ENCODE measurements at regions not wholly inside any gene's neighbourhood (a gene's known extent, or its start where the extent isn't known, plus 50 kb on each side); places are given as distances from the start of the nearest gene placed in this dataset.
"Not testable (repeated sequence)": the region's sequence is repeated elsewhere in the genome, so short reads cannot be mapped to it uniquely, and the experiment has no call there.

- Mint-ChIP-seq H3K27ac (no peak overlapping the region), H3K4me1 (peaks cover 33% of the 10 kb centered on the region), H3K36me3 (no peaks in the 10 kb centered on the region), H3K27me3 (no peaks in the 10 kb centered on the region), H3K9me3 (peaks cover 3% of the 10 kb centered on the region), H3K4me3 (no peak overlapping the region)
- no peak for DNase-seq (ENCODE audit: low spot score in 2 of 2)
- ATAC-seq (ENCODE audit: low read depth) = no peak
Measured at GRCh38 chr12:89877671-89878070, 169.0 kb upstream of the ATP2B1 start.

DNA sequence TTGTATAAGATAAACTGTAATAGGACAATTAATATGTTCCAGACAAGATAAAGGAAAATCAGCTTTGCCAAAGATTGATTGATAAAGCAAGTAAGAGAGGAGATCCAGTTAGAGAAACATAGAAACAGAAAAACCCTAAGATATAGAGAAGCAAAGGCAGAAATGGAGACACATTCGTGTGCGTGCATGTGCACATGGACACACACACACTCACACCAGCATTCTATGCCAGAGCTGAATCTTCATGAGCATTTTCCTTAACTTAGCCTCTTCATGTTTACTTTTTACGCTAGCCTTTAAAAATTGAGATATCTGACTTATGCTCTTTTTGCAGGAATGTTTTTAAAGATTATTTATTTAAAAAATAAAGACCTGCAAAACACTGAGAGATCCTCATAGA lies 168.5 kb upstream of the ATP2B1 start:
- H3K36me3 Mint-ChIP-seq = peaks cover 2% of the 10 kb centered on the region
- peaks cover 7% of the 10 kb centered on the region for H3K9me3 Mint-ChIP-seq
- DNase-seq (ENCODE audit: low spot score in 2 of 2) (no peak), ATAC-seq (ENCODE audit: low read depth) (no peak)
- peaks cover 37% of the 10 kb centered on the region for H3K4me1 Mint-ChIP-seq
- H3K27me3 Mint-ChIP-seq = no peaks in the 10 kb centered on the region
- H3K4me3 Mint-ChIP-seq = no peak overlapping the region
- H3K27ac Mint-ChIP-seq = no peak overlapping the region

DNA sequence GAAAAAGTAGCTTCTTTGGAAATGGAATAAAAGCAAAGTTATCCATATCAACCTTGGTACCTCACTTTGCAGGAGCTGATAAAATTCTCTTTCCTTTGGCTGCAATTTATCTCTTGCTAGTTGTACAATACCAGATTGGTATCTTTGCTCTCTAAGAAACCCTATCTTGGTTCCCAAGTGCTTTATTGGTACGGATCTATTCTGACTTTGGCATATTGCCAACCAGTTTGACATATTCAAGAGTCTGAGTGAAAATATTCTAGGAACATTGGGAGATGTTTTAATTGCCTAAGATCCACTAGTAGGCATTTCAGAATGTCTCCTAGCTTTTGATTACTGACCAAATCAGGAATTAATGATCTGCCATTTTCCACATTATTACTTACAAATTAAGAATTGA lies 167.2 kb upstream of the ATP2B1 start:
- ATAC-seq (ENCODE audit: low read depth) (no peak), DNase-seq (ENCODE audit: low spot score in 2 of 2) (no peak)
- H3K9me3 Mint-ChIP-seq = peaks cover 14% of the 10 kb centered on the region
- peaks cover 9% of the 10 kb centered on the region for H3K36me3 Mint-ChIP-seq
- H3K27me3 Mint-ChIP-seq = no peaks in the 10 kb centered on the region
- H3K4me1 Mint-ChIP-seq = peaks cover 35% of the 10 kb centered on the region
- H3K4me3 Mint-ChIP-seq = no peak overlapping the region
- no peak overlapping the region for H3K27ac Mint-ChIP-seq

GRCh38 chr12:89875225-89875624 lies 166.6 kb upstream of the ATP2B1 start:
- H3K4me1 Mint-ChIP-seq = peaks cover 31% of the 10 kb centered on the region
- DNase-seq (ENCODE audit: low spot score in 2 of 2) = no peak
- no peak overlapping the region for H3K4me3 Mint-ChIP-seq
- peaks cover 9% of the 10 kb centered on the region for H3K36me3 Mint-ChIP-seq
- H3K27ac Mint-ChIP-seq = no peak overlapping the region
- H3K9me3 Mint-ChIP-seq = peaks cover 15% of the 10 kb centered on the region
- no peaks in the 10 kb centered on the region for H3K27me3 Mint-ChIP-seq
- ATAC-seq (ENCODE audit: low read depth) = no peak

DNA sequence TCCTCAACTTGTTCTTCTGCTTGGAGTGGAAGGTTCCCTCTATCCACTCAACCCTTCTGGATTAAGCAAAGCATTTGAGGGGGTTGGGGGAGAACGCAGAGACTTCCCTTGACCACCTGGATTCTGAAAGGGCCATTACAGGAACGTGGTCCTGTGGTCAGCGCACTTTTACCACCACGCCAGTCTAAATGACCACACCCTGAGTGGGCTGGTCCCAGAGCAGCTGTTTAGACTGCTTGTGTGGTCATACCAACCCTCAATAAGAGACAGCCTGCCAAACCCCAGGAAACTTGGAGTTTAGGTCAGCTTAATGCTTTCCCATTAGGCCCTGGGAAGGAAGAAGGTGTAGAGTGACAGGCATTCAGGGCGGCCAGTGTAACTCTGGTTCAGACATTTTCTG lies 165.5 kb upstream of the ATP2B1 start:
- no peaks in the 10 kb centered on the region for H3K27me3 Mint-ChIP-seq
- DNase-seq (ENCODE audit: low spot score in 2 of 2) = no peak
- H3K27ac Mint-ChIP-seq = no peak overlapping the region
- peak overlapping the region; percentile 17 for H3K4me3 Mint-ChIP-seq
- no peak for ATAC-seq (ENCODE audit: low read depth)
- peaks cover 31% of the 10 kb centered on the region for H3K4me1 Mint-ChIP-seq
- H3K9me3 Mint-ChIP-seq = peaks cover 18% of the 10 kb centered on the region
- peaks cover 11% of the 10 kb centered on the region for H3K36me3 Mint-ChIP-seq

DNA sequence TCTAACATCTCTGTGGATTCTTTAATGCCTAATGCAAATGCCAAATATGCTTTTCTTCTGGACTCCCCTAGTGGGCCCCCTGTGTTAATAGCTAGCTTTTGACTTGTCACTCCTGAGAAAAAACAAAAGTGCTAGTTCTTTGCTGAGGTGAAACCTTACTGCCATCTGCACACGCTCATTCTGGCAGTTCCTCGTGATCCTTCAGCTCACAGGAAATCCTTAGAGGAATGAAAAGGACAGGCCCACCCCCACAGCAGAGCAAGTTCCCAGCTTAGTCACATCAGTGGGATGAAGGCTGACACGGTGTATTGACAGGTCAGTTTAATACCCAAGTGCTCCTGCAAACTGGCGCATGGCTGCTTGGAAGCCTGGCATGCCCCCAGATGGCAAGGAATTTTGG lies 165.1 kb upstream of the ATP2B1 start:
- DNase-seq (ENCODE audit: low spot score in 2 of 2) (no peak), ATAC-seq (ENCODE audit: low read depth) (peak; percentile 68)
- peaks cover 18% of the 10 kb centered on the region for H3K9me3 Mint-ChIP-seq
- H3K4me1 Mint-ChIP-seq = peaks cover 30% of the 10 kb centered on the region
- peak overlapping the region; percentile 17 for H3K4me3 Mint-ChIP-seq
- no peak overlapping the region for H3K27ac Mint-ChIP-seq
- no peaks in the 10 kb centered on the region for H3K27me3 Mint-ChIP-seq
- peaks cover 11% of the 10 kb centered on the region for H3K36me3 Mint-ChIP-seq

DNA sequence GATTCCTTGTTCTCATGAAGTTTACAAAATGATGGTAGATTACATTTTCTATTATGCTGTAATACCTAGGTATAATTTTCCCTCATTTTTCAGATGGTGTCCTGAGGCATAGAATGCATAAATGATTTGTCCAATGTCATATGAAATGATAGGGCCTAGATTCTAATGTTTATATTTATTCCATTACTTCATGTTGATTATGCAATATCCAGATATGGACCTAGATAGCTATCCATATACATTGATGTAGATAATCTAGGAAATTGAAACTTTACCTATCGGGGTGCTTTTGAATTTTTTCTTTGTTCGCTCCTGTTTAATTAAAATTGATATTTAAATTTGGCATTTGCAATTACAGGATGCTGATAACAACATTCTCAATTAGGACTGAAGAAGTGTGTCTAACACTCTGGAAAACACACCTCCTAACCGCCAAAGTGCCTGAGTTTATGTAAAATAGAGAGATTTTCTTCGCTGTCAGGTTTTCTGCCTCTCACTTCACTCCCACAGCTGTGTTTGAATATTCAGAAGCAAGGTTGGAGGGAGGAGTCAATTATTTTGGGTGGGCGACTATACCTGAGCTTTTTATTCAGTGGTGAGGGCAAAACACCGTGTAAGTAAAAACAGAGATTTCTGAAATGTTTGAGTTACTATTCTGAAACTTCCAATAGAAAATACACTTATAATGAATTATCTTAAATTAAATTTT lies 164.4 kb upstream of the ATP2B1 start:
- DNase-seq (ENCODE audit: low spot score in 2 of 2) (no peak), ATAC-seq (ENCODE audit: low read depth) (no peak)
- Mint-ChIP-seq H3K9me3 (peaks cover 18% of the 10 kb centered on the region), H3K4me1 (peaks cover 24% of the 10 kb centered on the region), H3K4me3 (no peak overlapping the region), H3K27ac (no peak overlapping the region), H3K27me3 (no peaks in the 10 kb centered on the region), H3K36me3 (peaks cover 11% of the 10 kb centered on the region)

DNA sequence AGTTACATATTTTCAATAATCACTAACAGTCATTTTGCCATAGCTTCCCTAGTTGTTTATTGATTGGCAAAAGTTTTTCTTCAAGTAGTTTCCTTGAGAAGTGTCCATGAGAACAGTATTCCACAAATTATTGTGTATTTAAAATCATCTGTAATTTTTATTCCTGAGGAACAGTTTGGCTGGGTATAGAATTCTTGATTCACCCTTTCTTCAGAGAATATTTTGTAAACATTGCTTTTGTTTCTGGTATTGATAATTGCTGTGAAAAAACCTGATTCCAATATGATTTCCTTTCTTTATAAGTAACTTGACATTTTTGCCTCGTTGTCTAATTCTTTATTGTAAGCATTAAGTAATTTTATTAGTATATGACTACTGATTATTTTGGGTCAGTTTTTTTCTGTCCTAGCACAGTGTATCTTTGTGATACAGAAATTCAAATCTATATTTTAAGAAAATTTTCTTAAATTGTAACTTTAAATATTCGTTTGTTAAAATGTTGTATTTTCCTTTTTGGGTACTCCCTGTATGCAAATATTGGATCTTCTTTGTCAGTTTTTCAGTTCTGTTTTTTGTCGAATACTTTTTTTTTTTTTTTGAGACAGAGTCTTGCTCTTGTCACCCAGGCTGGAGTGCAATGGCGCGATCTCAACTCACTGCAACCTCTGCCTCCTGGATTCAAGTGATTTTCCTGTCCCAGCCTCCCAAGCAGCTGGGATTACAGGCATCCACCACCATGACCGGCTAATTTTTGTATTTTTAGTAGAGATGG lies 162.0 kb upstream of the ATP2B1 start:
- peaks cover 20% of the 10 kb centered on the region for H3K4me1 Mint-ChIP-seq
- peaks cover 11% of the 10 kb centered on the region for H3K36me3 Mint-ChIP-seq
- DNase-seq (ENCODE audit: low spot score in 2 of 2) (no peak), ATAC-seq (ENCODE audit: low read depth) (peak; percentile 52)
- H3K4me3 Mint-ChIP-seq = no peak overlapping the region
- H3K9me3 Mint-ChIP-seq = peaks cover 15% of the 10 kb centered on the region
- no peaks in the 10 kb centered on the region for H3K27me3 Mint-ChIP-seq
- H3K27ac Mint-ChIP-seq = no peak overlapping the region

DNA sequence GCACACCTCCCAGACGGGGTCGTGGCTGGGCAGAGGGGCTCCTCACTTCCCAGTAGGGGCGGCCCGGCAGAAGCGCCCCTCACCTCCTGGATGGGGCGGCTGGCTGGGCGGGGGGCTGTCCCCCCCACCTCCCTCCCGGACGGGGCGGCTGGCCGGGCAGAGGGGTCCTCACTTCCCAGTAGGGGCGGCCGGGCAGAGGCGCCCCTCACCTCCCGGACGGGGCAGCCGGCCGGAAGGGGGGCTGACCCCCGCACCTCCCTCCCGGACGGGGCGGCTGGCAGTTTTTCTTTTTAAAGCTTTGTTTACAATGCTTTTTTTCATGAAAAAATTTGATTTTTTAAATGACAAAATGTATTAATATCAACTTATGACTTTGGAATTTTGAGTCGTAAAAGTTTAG lies 159.0 kb upstream of the ATP2B1 start:
- not testable (repeated sequence) for H3K4me3 Mint-ChIP-seq; H3K27me3 Mint-ChIP-seq; DNase-seq (ENCODE audit: low spot score in 2 of 2); ATAC-seq (ENCODE audit: low read depth); H3K27ac Mint-ChIP-seq
- peaks cover 11% of the 10 kb centered on the region for H3K36me3 Mint-ChIP-seq
- peaks cover 19% of the 10 kb centered on the region for H3K9me3 Mint-ChIP-seq
- peaks cover 34% of the 10 kb centered on the region for H3K4me1 Mint-ChIP-seq

- peaks cover 38% of the 10 kb centered on the region for H3K4me1 Mint-ChIP-seq
- H3K27ac Mint-ChIP-seq = peak overlapping the region; percentile 100
- no peaks in the 10 kb centered on the region for H3K36me3 Mint-ChIP-seq
- H3K27me3 Mint-ChIP-seq = no peaks in the 10 kb centered on the region
- DNase-seq (ENCODE audit: low spot score in 2 of 2) = no peak
- ATAC-seq (ENCODE audit: low read depth) = no peak
- H3K4me3 Mint-ChIP-seq = no peak overlapping the region
- H3K9me3 Mint-ChIP-seq = peaks cover 7% of the 10 kb centered on the region
Measured at GRCh38 chr12:89864411-89864810, 155.8 kb upstream of the ATP2B1 start.

DNA sequence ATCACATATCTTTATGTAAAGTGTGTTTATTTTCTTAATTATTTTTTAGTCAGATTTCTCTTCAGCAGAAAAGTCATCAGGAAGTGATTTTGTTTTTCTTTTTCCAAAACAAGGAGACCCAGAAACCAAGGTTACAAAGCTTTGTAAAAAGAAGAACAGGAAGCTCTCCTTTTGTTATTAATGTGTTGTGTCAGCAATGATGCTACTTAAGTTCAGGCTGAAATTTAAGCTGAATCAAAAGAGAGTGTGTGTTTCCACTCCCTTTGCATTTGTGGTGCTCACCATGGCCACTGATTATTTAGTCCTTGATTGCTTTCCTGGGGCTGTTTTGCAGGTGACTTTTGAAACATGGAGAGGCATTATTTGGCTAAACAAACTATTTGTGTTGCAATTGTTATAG lies 155.3 kb upstream of the ATP2B1 start:
- peak overlapping the region; percentile 59 for H3K4me3 Mint-ChIP-seq
- ATAC-seq (ENCODE audit: low read depth) = peak; percentile 51
- no peak for DNase-seq (ENCODE audit: low spot score in 2 of 2)
- H3K4me1 Mint-ChIP-seq = peaks cover 42% of the 10 kb centered on the region
- no peaks in the 10 kb centered on the region for H3K27me3 Mint-ChIP-seq
- H3K36me3 Mint-ChIP-seq = no peaks in the 10 kb centered on the region
- H3K27ac Mint-ChIP-seq = peak overlapping the region; percentile 100
- peaks cover 6% of the 10 kb centered on the region for H3K9me3 Mint-ChIP-seq

GRCh38 chr12:89863493-89863938 lies 154.9 kb upstream of the ATP2B1 start:
- Mint-ChIP-seq H3K4me3 (peak overlapping the region; percentile 83), H3K27me3 (no peaks in the 10 kb centered on the region), H3K4me1 (peaks cover 46% of the 10 kb centered on the region), H3K36me3 (no peaks in the 10 kb centered on the region), H3K9me3 (peaks cover 6% of the 10 kb centered on the region), H3K27ac (peak overlapping the region; percentile 100)
- ATAC-seq (ENCODE audit: low read depth) (peak; percentile 75), DNase-seq (ENCODE audit: low spot score in 2 of 2) (peak; percentile 49 to 66)

DNA sequence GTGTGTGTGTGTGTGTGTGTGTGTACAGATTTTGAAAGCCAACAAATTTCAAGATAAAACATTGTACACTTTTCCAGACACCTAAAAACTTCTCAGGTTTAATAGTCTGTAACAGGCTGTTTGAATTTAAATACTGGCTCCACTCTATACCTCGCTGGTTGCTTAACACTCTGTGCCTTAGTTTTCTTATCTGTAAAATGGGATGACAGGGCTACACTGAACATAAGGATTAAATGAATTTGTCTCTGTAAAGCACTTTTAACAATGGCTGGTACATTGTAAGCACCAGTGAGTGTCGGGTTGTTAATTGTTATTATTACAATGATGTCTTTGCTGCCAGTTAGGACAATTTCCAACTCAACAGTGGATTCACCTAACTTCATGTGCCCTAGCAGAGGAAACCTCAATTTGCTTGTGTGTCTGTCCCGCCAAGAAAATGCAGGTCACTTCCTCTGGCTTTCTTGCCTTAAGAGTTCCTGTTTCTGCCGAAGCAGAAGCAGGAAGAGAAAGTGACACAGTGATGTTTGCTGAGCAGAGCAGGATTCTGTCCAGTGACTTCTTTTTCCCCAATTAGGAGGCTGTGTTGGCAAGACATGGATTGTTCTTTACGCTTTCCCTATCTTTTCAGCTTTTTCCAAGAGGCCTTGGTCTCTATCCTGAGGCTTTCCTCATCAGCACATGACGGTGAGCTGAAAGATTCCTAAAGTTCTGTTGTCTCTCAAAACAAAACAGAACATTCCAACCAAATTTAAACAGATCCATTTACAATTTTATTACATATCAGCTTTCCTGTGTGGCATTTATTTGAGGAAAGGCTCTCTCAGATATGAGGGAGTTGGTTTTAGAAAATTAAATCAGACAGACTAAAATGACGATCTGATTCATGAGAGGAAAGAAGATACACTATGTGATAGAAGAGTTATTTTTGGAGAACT lies 154.1 kb upstream of the ATP2B1 start:
- peak overlapping the region; percentile 100 for H3K27ac Mint-ChIP-seq
- ATAC-seq (ENCODE audit: low read depth) = peak; percentile 69
- no peaks in the 10 kb centered on the region for H3K36me3 Mint-ChIP-seq

GRCh38 chr12:89861086-89861485 lies 152.4 kb upstream of the ATP2B1 start:
- Mint-ChIP-seq H3K27ac (peak overlapping the region; percentile 64), H3K9me3 (peaks cover 6% of the 10 kb centered on the region), H3K36me3 (no peaks in the 10 kb centered on the region), H3K4me1 (peaks cover 60% of the 10 kb centered on the region), H3K27me3 (no peaks in the 10 kb centered on the region), H3K4me3 (no peak overlapping the region)
- ATAC-seq (ENCODE audit: low read depth) (no peak), DNase-seq (ENCODE audit: low spot score in 2 of 2) (no peak)

More for the DNA sequence above, 154.1 kb upstream of the ATP2B1 start:
- DNase-seq (ENCODE audit: low spot score in 2 of 2) = peak; percentile 48 to 67
- peaks cover 53% of the 10 kb centered on the region for H3K4me1 Mint-ChIP-seq
- H3K4me3 Mint-ChIP-seq = peak overlapping the region; percentile 83
- peaks cover 6% of the 10 kb centered on the region for H3K9me3 Mint-ChIP-seq
- no peaks in the 10 kb centered on the region for H3K27me3 Mint-ChIP-seq
